ENCODE measurements at regions not wholly inside any gene's neighbourhood (a gene's known extent, or its start where the extent isn't known, plus 50 kb on each side); places are given as distances from the start of the nearest gene placed in this dataset.
A peak's percentile ranks its signal among the peaks of the same experiment; 100 is the strongest.
"Not testable (repeated sequence)": the region's sequence is repeated elsewhere in the genome, so short reads cannot be mapped to it uniquely, and the experiment has no call there.

DNA sequence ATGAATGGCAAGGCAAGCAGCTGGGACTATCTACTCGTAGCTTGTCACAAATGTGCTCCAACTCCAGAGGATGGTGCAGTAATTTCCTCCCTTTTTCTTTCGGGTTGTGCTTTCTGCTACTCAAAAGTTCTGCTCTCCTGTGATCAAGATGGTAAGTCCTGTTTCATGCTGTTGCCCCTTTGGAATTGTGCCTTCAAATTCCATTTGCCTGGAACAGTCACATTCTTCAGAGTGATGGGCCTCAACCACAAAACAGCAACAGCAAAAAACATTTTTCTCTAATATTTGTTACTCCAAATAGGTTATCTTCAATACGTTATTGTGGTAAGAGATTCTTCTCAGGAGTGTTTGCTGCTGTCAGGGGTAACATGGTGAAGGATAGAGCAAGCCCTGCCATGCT, 209.3 kb downstream of the PALM2AKAP2 start:
- H3K27me3 Mint-ChIP-seq (ENCODE audit: low read depth), result no peaks in the 10 kb centered on the region
- peaks cover 9 to 13% of the 10 kb centered on the region in 2 donors for H3K9me3 Mint-ChIP-seq
- no peak for ATAC-seq (replicated peaks in 1 of 2)
- H3K27ac Mint-ChIP-seq, result no peak overlapping the region
- H3K4me1 Mint-ChIP-seq (ENCODE audit: low read depth), result peaks cover 14% of the 10 kb centered on the region
- no peak overlapping the region for H3K4me3 Mint-ChIP-seq
- no peak for DNase-seq
- peaks cover 12 to 28% of the 10 kb centered on the region in 2 donors for H3K36me3 Mint-ChIP-seq (ENCODE audit: insufficient read depth in 2 of 2)

DNA sequence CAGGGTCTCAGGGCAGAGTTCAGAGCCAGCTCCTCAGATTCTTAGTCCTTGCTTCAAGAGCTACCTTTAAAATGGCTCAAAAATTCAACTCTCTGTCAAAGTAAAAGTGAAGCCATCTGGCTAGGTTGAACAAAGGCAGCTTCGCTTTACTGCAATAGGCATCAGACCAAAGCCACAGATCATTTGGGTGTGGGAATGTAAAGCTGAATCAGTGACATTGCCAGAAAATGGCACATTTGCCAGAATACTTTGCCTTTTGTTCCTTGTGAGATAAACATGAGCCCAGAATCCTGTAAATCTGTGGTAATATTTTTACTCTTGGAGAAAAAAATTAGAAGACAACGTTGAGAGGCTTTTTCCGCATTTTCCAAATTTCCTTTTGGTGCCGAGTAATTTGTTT, 210.5 kb downstream of the PALM2AKAP2 start:
- H3K4me1 Mint-ChIP-seq (ENCODE audit: low read depth), result peaks cover 14% of the 10 kb centered on the region
- no peak overlapping the region for H3K27ac Mint-ChIP-seq

GRCh38 chr9:109992293-109992692, 212.3 kb downstream of the PALM2AKAP2 start:
- Mint-ChIP-seq H3K36me3 (ENCODE audit: insufficient read depth in 2 of 2) (peaks cover 20 to 41% of the 10 kb centered on the region in 2 donors), H3K9me3 (peaks cover 13 to 22% of the 10 kb centered on the region in 2 donors), H3K27me3 (ENCODE audit: low read depth) (no peaks in the 10 kb centered on the region), H3K27ac (no peak overlapping the region), H3K4me1 (ENCODE audit: low read depth) (peaks cover 2% of the 10 kb centered on the region), H3K4me3 (no peak overlapping the region)
- no peak for DNase-seq
- ATAC-seq (replicated peaks in 1 of 2), result no peak

More for the DNA sequence above, 210.5 kb downstream of the PALM2AKAP2 start:
- Mint-ChIP-seq H3K9me3 (peaks cover 12 to 19% of the 10 kb centered on the region in 2 donors), H3K4me3 (no peak overlapping the region), H3K27me3 (ENCODE audit: low read depth) (no peaks in the 10 kb centered on the region), H3K36me3 (ENCODE audit: insufficient read depth in 2 of 2) (peaks cover 17 to 40% of the 10 kb centered on the region in 2 donors)
- ATAC-seq (replicated peaks in 1 of 2), result no peak
- DNase-seq, result no peak

GRCh38 chr9:109993250-109993978, 213.4 kb downstream of the PALM2AKAP2 start:
- H3K4me1 Mint-ChIP-seq (ENCODE audit: low read depth), result no peaks in the 10 kb centered on the region
- peaks cover 16 to 32% of the 10 kb centered on the region in 2 donors for H3K36me3 Mint-ChIP-seq (ENCODE audit: insufficient read depth in 2 of 2)
- no peak overlapping the region for H3K4me3 Mint-ChIP-seq
- no peak for ATAC-seq (replicated peaks in 1 of 2)
- no peaks in the 10 kb centered on the region for H3K27me3 Mint-ChIP-seq (ENCODE audit: low read depth)
- H3K27ac Mint-ChIP-seq, result no peak overlapping the region
- no peak for DNase-seq
- H3K9me3 Mint-ChIP-seq, result peaks cover 10 to 17% of the 10 kb centered on the region in 2 donors

- no peak for ATAC-seq (replicated peaks in 1 of 2)
- DNase-seq, result no peak
- Mint-ChIP-seq H3K36me3 (ENCODE audit: insufficient read depth in 2 of 2) (peaks cover 12 to 25% of the 10 kb centered on the region in 2 donors), H3K9me3 (peaks cover 8 to 17% of the 10 kb centered on the region in 2 donors), H3K27me3 (ENCODE audit: low read depth) (no peaks in the 10 kb centered on the region), H3K27ac (no peak overlapping the region), H3K4me3 (no peak overlapping the region), H3K4me1 (ENCODE audit: low read depth) (no peaks in the 10 kb centered on the region)
Measured at GRCh38 chr9:109994141-109994540, 213.8 kb downstream of the C9orf152 start.

DNA sequence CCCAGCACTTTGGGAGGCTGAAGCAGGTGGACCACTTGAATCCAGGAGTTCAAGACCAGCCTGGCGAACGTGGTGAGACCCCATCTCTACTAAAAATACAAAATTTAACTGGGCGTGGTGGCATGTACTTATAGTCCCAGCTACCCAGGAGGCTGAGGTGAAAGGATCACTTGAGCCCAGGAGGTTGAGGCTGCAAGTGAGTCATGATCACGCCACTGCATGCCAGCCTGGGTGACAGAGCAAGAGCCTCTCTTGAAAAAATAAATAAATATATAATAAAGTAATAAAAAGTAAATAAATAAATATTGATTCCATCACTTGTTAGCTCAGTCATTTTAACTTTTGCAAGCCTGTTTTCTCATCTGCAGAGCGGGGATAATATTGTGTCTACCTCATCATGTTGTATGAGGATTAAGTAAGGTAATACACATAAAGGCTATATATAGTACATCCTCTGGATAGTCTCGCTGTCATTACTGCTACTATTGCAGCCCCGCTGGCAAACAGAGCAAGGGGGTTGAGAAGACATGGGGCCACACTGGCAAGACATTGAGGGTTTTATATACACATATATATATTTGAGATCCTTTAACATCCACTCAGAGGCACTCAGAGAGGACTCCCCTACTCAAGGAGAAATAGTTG, 210.9 kb downstream of the C9orf152 start:
- Mint-ChIP-seq H3K4me1 (ENCODE audit: low read depth) (no peaks in the 10 kb centered on the region), H3K27me3 (ENCODE audit: low read depth) (no peaks in the 10 kb centered on the region), H3K27ac (no peak overlapping the region), H3K9me3 (peaks cover 9 to 11% of the 10 kb centered on the region in 2 donors), H3K4me3 (no peak overlapping the region), H3K36me3 (ENCODE audit: insufficient read depth in 2 of 2) (peaks cover 18 to 21% of the 10 kb centered on the region in 2 donors)
- no peak for ATAC-seq (replicated peaks in 1 of 2)
- no peak for DNase-seq

- peaks cover 18 to 21% of the 10 kb centered on the region in 2 donors for H3K36me3 Mint-ChIP-seq (ENCODE audit: insufficient read depth in 2 of 2)
Measured at GRCh38 chr9:109997682-109998081, 210.3 kb downstream of the C9orf152 start.

GRCh38 chr9:110005521-110005920, 202.4 kb downstream of the C9orf152 start:
- Mint-ChIP-seq H3K36me3 (ENCODE audit: insufficient read depth in 2 of 2) (peaks cover 19 to 25% of the 10 kb centered on the region in 2 donors), H3K4me3 (peak overlapping the region; percentile 51 to 62), H3K4me1 (ENCODE audit: low read depth) (peaks cover 21% of the 10 kb centered on the region), H3K9me3 (peaks cover 13% of the 10 kb centered on the region in 2 donors)
- not testable (repeated sequence) for ATAC-seq (replicated peaks in 1 of 2); H3K27ac Mint-ChIP-seq; H3K27me3 Mint-ChIP-seq (ENCODE audit: low read depth)
- DNase-seq, result peak; percentile 32 to 36

More at GRCh38 chr9:109997682-109998081, 210.3 kb downstream of the C9orf152 start:
- DNase-seq, result no peak
- Mint-ChIP-seq H3K27ac (no peak overlapping the region), H3K4me3 (no peak overlapping the region), H3K9me3 (peaks cover 9 to 11% of the 10 kb centered on the region in 2 donors), H3K27me3 (ENCODE audit: low read depth) (no peaks in the 10 kb centered on the region), H3K4me1 (ENCODE audit: low read depth) (no peaks in the 10 kb centered on the region)
- ATAC-seq (replicated peaks in 1 of 2), result no peak

DNA sequence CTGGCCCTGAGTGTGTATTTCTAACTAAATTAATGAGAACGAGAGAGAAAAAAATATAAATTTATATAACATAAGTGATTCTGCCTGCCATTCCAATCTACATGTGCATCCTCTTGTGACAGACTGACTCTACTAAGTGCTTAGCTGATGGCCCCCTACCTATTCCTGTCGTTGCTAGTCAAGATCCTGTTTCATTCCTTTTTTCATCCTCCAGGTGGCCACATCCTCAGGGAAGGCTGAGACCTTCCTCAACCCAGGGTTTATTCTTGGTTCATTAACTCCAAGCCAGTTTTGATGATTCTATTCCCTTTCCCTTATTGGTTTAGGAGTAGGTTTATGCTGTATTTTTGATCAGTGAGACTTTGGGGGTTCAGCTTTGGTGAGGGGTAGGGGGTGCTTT, 201.3 kb downstream of the C9orf152 start:
- no peak for ATAC-seq (replicated peaks in 1 of 2)
- Mint-ChIP-seq H3K36me3 (ENCODE audit: insufficient read depth in 2 of 2) (peaks cover 12 to 21% of the 10 kb centered on the region in 2 donors), H3K9me3 (peaks cover 11 to 13% of the 10 kb centered on the region in 2 donors), H3K27ac (no peak overlapping the region), H3K4me1 (ENCODE audit: low read depth) (peaks cover 21% of the 10 kb centered on the region), H3K27me3 (ENCODE audit: low read depth) (no peaks in the 10 kb centered on the region), H3K4me3 (no peak overlapping the region)
- DNase-seq, result no peak

- peaks cover 11 to 13% of the 10 kb centered on the region in 2 donors for H3K9me3 Mint-ChIP-seq
- no peaks in the 10 kb centered on the region for H3K27me3 Mint-ChIP-seq (ENCODE audit: low read depth)
- H3K4me3 Mint-ChIP-seq, result no peak overlapping the region
- ATAC-seq (replicated peaks in 1 of 2) (peak in 1 of 2 donors; percentile 22), DNase-seq (no peak)
- H3K36me3 Mint-ChIP-seq (ENCODE audit: insufficient read depth in 2 of 2), result peaks cover 11 to 21% of the 10 kb centered on the region in 2 donors
- peak overlapping the region; percentile 65 for H3K27ac Mint-ChIP-seq
- peaks cover 21% of the 10 kb centered on the region for H3K4me1 Mint-ChIP-seq (ENCODE audit: low read depth)
Measured at GRCh38 chr9:110007477-110008270, 200.3 kb downstream of the C9orf152 start.

DNA sequence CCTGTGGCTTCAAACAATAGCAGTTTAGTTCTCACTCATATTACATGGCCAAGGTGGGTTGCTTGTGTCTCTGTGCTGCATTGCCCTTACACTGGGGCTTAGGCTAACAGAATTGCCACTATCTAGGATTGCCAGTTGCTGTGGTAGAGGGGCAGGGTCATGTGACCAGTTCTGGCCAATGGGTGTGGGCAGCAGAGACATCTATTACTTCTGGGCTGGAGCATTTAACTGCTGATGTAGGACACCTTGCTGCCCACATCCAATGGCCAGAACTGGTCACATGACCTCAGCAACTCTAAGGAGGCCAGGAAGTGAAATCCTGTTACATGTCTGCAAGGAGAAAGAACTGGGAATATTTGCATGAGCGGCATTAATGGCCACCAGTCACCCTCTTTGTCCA, 199.3 kb downstream of the C9orf152 start:
- peaks cover 21% of the 10 kb centered on the region for H3K4me1 Mint-ChIP-seq (ENCODE audit: low read depth)
- H3K27me3 Mint-ChIP-seq (ENCODE audit: low read depth), result no peaks in the 10 kb centered on the region
- no peak for ATAC-seq (replicated peaks in 1 of 2)
- DNase-seq, result no peak
- H3K4me3 Mint-ChIP-seq, result no peak overlapping the region
- peaks cover 8 to 11% of the 10 kb centered on the region in 2 donors for H3K9me3 Mint-ChIP-seq
- H3K27ac Mint-ChIP-seq, result no peak overlapping the region
- H3K36me3 Mint-ChIP-seq (ENCODE audit: insufficient read depth in 2 of 2), result peaks cover 9 to 18% of the 10 kb centered on the region in 2 donors

GRCh38 chr9:110011628-110012320, 196.2 kb downstream of the C9orf152 start:
- DNase-seq (no peak), ATAC-seq (replicated peaks in 1 of 2) (no peak)
- no peak overlapping the region for H3K27ac Mint-ChIP-seq
- H3K27me3 Mint-ChIP-seq (ENCODE audit: low read depth), result no peaks in the 10 kb centered on the region
- peaks cover 0 to 1% of the 10 kb centered on the region in 2 donors for H3K36me3 Mint-ChIP-seq (ENCODE audit: insufficient read depth in 2 of 2)
- no peak overlapping the region for H3K4me3 Mint-ChIP-seq
- H3K4me1 Mint-ChIP-seq (ENCODE audit: low read depth), result peaks cover 16% of the 10 kb centered on the region
- H3K9me3 Mint-ChIP-seq, result peaks cover 0 to under 1% of the 10 kb centered on the region in 2 donors

All from activated T-cell treated with anti-CD3 and anti-CD28 coated beads, Interleukin-2, amount 50 U/mL, for 72 hours (primary cell).